Ovary (tissue), 7 donors: ENCODE measurements at regions not wholly inside any gene's neighbourhood (a gene's known extent, or its start where the extent isn't known, plus 50 kb on each side); places are given as distances from the start of the nearest gene placed in this dataset.

ENCODE experiments used
- DNase-seq, 5 donors: peaks; one replicate each; pipeline ENCODE4 v3.0.0-alpha.2; 2019 to 2020
- H3K27ac ChIP-seq, 2 donors: fragments of 200-600 bp; one replicate each; pipeline versions ENCODE4 v1.5.1 to v1.8.0; 2019 to 2022
- H3K27me3 ChIP-seq: fragments of 200-600 bp; one replicate; pipeline ENCODE4 v1.8.0; 2022
- H3K36me3 ChIP-seq: fragments of 200-600 bp; sonication (generic); one replicate; pipeline ENCODE4 v1.5.1; 2019
- H3K4me1 ChIP-seq: one replicate; pipeline ENCODE4 v1.8.1; 2013; ENCODE audit warnings: mild to moderate bottlenecking, moderate library complexity; ENCODE audit not compliant: insufficient read depth
- H3K4me3 ChIP-seq: fragments of 200-600 bp; sonication (generic); one replicate; pipeline ENCODE4 v1.5.1; 2017
- H3K9me3 ChIP-seq, 2 donors: fragments of 200-600 bp in 1 of 2; sonication (generic) in 1 of 2; one replicate each; pipeline versions ENCODE4 v1.5.1 to v1.8.1; 2013 to 2019; ENCODE audit warnings: mild to moderate bottlenecking in 1 of 2, moderate library complexity in 1 of 2
- EP300 ChIP-seq: sonication (generic); formaldehyde crosslinking; IDR thresholded peaks from one replicate; pipeline ENCODE4 v1.6.1; 2017; ENCODE audit warnings: antibody characterized with exemption
- POLR2A ChIP-seq: fragments of 450-650 bp; IDR thresholded peaks from one replicate; pipeline ENCODE4 v1.6.1; 2017; ENCODE audit warnings: antibody characterized with exemption, mild to moderate bottlenecking, moderate library complexity
- WGBS, 3 donors: extraction: QIAGEN DNeasy Blood & Tissue Kit in 1 of 3; methylation state at CpG; one replicate each; pipeline versions ENCODE4 v1.1.5 to v1.1.7; 2013 to 2017; 5-methylcytosine and 5-hydroxymethylcytosine counted together
- intact Hi-C, 4 donors: fragments of 100-400 bp; cut with DNase I; formaldehyde crosslinking; loops; one replicate each; pipeline versions ENCODE4 v1.11.0 to v1.15.1; 2022 to 2023
- TF ChIP-seq, protein P1 (sequence below), 3 donors: fragments of 450-650 bp in 2 of 3; fragments of 200-600 bp in 1 of 3; IDR thresholded peaks; one replicate each; pipeline versions ENCODE4 v1.5.1 to v1.8.0; 2016 to 2022; ENCODE audit warnings: antibody characterized with exemption in 3 of 3, mild to moderate bottlenecking in 1 of 3
- donor health status: DM: no; HTN: no; CAD: no; lungs with moderate emphysema.
- donor health status: DM: no; HTN: no; CAD: no.
- donor health status: Bipolar disorder and iron deficiency.
- donor health status: DM: no; HTN: no; CAD: no.
- donor health status: DM: yes; HTN: yes; CAD: no.

DNA sequence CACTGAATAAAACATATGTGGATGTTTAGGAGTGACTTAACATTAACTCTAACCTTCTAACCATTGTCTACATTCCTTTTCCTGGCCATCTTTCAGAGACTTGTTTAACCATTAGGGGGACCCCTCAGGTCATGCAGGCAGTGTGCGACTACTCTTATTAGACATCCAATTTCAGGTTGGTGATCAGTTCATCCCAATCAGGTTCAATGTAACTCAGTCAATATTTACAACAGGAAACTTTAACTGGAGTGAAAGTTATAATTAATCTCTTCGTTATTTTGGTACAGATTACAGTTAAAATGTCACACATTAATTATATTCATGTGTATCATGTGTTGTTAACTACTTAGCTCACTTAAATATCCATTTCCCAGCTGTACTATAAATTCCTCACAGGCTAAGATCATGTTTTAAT, 68.8 kb upstream of the RGS1 start:
- no peaks in the 10 kb centered on the region for H3K36me3 ChIP-seq
- TF ChIP-seq POLR2A (no peak), EP300 (no peak)
- TF ChIP-seq, protein P1, sequence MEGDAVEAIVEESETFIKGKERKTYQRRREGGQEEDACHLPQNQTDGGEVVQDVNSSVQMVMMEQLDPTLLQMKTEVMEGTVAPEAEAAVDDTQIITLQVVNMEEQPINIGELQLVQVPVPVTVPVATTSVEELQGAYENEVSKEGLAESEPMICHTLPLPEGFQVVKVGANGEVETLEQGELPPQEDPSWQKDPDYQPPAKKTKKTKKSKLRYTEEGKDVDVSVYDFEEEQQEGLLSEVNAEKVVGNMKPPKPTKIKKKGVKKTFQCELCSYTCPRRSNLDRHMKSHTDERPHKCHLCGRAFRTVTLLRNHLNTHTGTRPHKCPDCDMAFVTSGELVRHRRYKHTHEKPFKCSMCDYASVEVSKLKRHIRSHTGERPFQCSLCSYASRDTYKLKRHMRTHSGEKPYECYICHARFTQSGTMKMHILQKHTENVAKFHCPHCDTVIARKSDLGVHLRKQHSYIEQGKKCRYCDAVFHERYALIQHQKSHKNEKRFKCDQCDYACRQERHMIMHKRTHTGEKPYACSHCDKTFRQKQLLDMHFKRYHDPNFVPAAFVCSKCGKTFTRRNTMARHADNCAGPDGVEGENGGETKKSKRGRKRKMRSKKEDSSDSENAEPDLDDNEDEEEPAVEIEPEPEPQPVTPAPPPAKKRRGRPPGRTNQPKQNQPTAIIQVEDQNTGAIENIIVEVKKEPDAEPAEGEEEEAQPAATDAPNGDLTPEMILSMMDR (IDR thresholded peaks at IDR 0.05): no peak
- no peaks in the 10 kb centered on the region for H3K9me3 ChIP-seq
- 38 to 48% (median 43%) methylated on average over 2 of the region's 2 CpGs for WGBS, 3 donors
- no peaks in the 10 kb centered on the region for H3K4me1 ChIP-seq
- intact Hi-C loops: no loop called here
- H3K27me3 ChIP-seq: no peaks in the 10 kb centered on the region
- H3K27ac ChIP-seq: no peak overlapping the region
- no peak overlapping the region for H3K4me3 ChIP-seq
- no peak for DNase-seq

DNA sequence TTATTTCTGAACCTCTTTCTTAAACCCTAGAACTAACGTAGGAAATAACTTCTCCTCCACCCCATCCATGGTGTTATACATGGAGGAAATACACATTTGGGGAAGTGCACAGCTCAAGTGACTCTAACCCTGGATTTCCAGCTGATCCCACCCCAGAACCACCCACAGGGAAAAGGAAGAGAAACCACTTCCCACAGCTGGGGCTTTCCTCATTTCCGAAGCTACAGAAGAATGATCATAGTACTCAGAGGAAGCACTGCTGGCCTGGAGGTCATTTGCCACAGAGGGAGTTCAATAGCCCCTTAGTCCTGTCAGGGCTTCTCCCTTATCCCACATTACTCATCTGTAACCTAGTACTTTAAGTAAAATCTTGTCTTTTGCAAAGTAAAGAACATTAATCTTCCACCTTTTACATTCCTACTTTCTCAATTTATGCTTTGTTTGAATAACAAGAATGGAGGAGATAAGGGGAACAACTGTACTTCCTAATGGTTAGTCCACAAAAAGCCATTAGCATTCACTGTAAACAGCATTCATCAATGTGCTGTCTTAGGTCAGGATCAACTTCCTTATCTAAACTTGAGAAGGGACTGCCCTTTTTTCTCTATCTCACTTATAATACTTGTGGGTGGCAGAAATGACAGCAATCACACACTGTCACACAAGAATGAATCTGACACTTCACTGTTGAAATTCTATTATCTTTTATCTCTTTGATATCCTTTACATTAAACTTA, 63.0 kb upstream of the RGS1 start:
- no peaks in the 10 kb centered on the region for H3K9me3 ChIP-seq
- 72 to 80% (median 78%) methylated on average over 2 of the region's 2 CpGs for WGBS, 3 donors
- intact Hi-C loops: no loop called here

DNA sequence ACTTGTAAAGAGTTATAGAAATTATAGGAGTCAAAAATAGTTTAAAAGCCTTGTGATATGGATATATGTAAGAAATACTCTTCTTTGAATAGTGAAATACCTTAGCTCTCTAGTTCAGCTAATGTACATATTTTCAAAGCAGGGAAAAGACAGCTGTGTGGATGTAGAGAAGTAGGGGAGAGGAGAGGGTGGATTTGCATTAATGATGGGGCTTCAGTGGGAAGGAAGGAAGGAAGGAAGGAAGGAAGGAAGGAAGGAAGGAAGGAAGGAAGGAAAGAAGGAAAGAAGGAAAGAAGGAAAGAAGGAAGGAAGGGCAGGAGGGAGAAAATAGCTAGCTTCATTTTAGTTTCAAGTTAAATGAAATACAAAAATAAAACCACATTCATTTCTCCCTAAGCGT, 62.4 kb upstream of the RGS1 start:
- no peak for DNase-seq
- 76 to 81% (median 76%) methylated on average over 1 of the region's 1 CpG for WGBS, 3 donors
- Histone ChIP-seq H3K9me3 (no peaks in the 10 kb centered on the region), H3K4me3 (no peak overlapping the region), H3K27ac (no peak overlapping the region), H3K4me1 (no peaks in the 10 kb centered on the region), H3K36me3 (no peaks in the 10 kb centered on the region), H3K27me3 (no peaks in the 10 kb centered on the region)
- intact Hi-C loops: no loop called here
- no peak for TF ChIP-seq POLR2A
- TF ChIP-seq, protein P1 (IDR thresholded peaks at IDR 0.05): no peak
- no peak for TF ChIP-seq EP300

More for the DNA sequence above, 63.0 kb upstream of the RGS1 start:
- Histone ChIP-seq H3K27ac (no peak overlapping the region), H3K27me3 (no peaks in the 10 kb centered on the region), H3K4me3 (no peak overlapping the region), H3K4me1 (no peaks in the 10 kb centered on the region), H3K36me3 (no peaks in the 10 kb centered on the region)
- no peak for DNase-seq
- TF ChIP-seq EP300 (no peak), POLR2A (no peak)
- TF ChIP-seq, protein P1 (IDR thresholded peaks at IDR 0.05): no peak

DNA sequence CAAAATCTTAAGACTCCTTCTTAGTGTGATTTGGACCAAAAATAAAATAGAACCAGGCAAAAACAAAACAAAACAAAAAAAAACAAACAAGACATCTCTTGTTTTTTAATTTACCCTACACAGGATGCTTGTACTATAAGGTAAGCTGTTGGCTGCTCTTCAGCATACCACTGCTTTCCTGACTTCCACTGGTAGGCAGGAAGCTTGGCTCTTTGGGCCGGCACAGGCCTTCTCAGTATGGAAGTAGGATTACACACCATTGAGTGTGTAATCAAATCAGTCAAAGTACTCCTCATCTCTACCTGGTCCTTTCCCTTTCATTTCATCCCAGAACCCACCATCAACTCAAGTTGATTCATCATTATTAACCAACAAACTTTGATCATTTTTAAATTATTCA, 61.9 kb upstream of the RGS1 start:
- Histone ChIP-seq H3K4me3 (no peak overlapping the region), H3K9me3 (no peaks in the 10 kb centered on the region), H3K27me3 (no peaks in the 10 kb centered on the region), H3K4me1 (no peaks in the 10 kb centered on the region), H3K27ac (no peak overlapping the region), H3K36me3 (no peaks in the 10 kb centered on the region)
- DNase-seq: no peak
- 81 to 95% (median 92%) methylated on average over 1 of the region's 1 CpG for WGBS, 3 donors
- TF ChIP-seq EP300 (no peak), POLR2A (no peak)
- TF ChIP-seq, protein P1 (IDR thresholded peaks at IDR 0.05): no peak
- intact Hi-C loops: no loop called here
